Kidney (tissue), 13 donors: ENCODE measurements at regions not wholly inside any gene's neighbourhood (a gene's known extent, or its start where the extent isn't known, plus 50 kb on each side); places are given as distances from the start of the nearest gene placed in this dataset.

Experiments
- DNase-seq, 5 donors: peaks; one replicate each; pipeline ENCODE4 v3.0.0-alpha.2; 2013 to 2020
- FAIRE-seq: peaks from 2 replicates; lab custom pipeline; 2012; peaks lifted over from hg19 to GRCh38; lab: Jason Lieb, UNC
- H3K27ac ChIP-seq, 2 donors: one replicate each; pipeline ENCODE4 v1.7.0; 2013; ENCODE audit warnings: low read depth in 2 of 2, low read length in 2 of 2, inconsistent platforms in 1 of 2
- H3K27me3 ChIP-seq: one replicate; pipeline ENCODE4 v1.7.1; 2013; ENCODE audit warnings: low read length, inconsistent platforms; ENCODE audit not compliant: control insufficient read depth, insufficient read depth
- H3K36me3 ChIP-seq, 3 donors: one replicate each; pipeline versions ENCODE4 v1.7.0 to v1.7.1; 2013; ENCODE audit warnings: low read length in 3 of 3, control low read depth in 1 of 3, inconsistent platforms in 1 of 3; ENCODE audit not compliant: insufficient read depth in 3 of 3, control insufficient read depth in 2 of 3
- H3K4me1 ChIP-seq, 3 donors: one replicate each; pipeline versions ENCODE4 v1.7.0 to v1.7.1; 2013; ENCODE audit warnings: low read length in 3 of 3, inconsistent platforms in 1 of 3, low read depth in 1 of 3; ENCODE audit not compliant: control insufficient read depth in 2 of 3, insufficient read depth in 2 of 3
- H3K4me3 ChIP-seq, 3 donors: one replicate each; pipeline versions ENCODE4 v1.7.0 to v1.8.1; 2013; ENCODE audit warnings: low read length in 3 of 3, control low read depth in 1 of 3, inconsistent platforms in 1 of 3
- H3K9ac ChIP-seq, 3 donors: one replicate each; pipeline versions ENCODE4 v1.7.0 to v1.7.1; 2013; ENCODE audit warnings: low read length in 3 of 3, control low read depth in 1 of 3, inconsistent platforms in 1 of 3
- H3K9me3 ChIP-seq, 3 donors: one replicate each; pipeline versions ENCODE4 v1.7.0 to v1.7.1; 2013; ENCODE audit warnings: low read length in 3 of 3, control low read depth in 1 of 3, inconsistent platforms in 1 of 3; ENCODE audit not compliant: control insufficient read depth in 2 of 3, insufficient read depth in 1 of 3
- intact Hi-C: fragments of 100-400 bp; cut with DNase I; formaldehyde crosslinking; loops from one replicate; pipeline ENCODE4 v1.11.1; 2022
- TF ChIP-seq, protein P1 (sequence below): IDR thresholded peaks from 3 replicates; pipeline ENCODE4 v1.5.1; 2012; ENCODE audit warnings: mild to moderate bottlenecking, moderate library complexity, borderline replicate concordance; ENCODE audit not compliant: insufficient read depth; ENCODE audit errors: extremely low read depth
- donor health status: control.
- donor health status: control.
- donor health status: control.
- donor health status: control.
- donor health status: control.
- donor health status: DM: yes; HTN: yes; CAD: no.
- donor health status: Normal renal cell carcinoma (clear cell type).

DNA sequence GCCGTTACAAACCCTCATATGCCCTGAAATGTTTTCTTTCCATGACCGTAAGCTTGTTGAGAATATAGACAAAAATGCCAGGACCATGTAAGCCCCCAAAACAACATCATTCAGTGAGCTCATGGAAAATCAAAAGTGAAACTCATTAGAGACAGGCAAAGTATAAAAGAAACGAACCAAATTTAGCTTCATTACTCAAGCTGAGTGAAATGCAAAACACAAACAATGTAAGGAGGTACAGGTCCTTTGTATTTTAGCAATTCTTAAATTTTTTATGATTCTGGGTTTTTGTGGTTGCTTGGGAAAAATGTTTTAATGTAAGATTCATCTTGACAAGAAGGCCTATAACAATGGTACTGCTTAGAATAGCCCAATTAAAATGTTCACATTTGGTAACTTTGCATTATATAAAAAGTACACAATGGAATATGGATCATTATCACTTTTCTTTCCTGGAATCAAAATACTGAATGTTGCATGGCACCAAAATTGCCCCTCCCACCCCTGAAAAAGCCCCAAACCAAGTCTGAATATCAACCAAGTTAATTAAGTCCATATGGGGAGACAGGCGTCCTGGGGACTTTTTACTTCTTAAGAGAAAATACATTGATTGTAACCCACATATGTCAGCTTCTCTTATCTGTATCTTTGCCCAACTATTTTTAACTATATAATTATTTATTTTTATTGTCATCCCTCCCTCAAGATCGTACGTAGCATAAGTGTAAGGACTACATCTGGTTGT lies 247.7 kb upstream of the CDIN1 start:
- H3K9me3 ChIP-seq, result peaks cover 0 to 4% (median 0%) of the 10 kb centered on the region in 3 donors
- H3K4me1 ChIP-seq, result no peaks in the 10 kb centered on the region
- peak overlapping the region; percentile 13 to 45 (median 39) for H3K4me3 ChIP-seq
- TF ChIP-seq, protein P1, sequence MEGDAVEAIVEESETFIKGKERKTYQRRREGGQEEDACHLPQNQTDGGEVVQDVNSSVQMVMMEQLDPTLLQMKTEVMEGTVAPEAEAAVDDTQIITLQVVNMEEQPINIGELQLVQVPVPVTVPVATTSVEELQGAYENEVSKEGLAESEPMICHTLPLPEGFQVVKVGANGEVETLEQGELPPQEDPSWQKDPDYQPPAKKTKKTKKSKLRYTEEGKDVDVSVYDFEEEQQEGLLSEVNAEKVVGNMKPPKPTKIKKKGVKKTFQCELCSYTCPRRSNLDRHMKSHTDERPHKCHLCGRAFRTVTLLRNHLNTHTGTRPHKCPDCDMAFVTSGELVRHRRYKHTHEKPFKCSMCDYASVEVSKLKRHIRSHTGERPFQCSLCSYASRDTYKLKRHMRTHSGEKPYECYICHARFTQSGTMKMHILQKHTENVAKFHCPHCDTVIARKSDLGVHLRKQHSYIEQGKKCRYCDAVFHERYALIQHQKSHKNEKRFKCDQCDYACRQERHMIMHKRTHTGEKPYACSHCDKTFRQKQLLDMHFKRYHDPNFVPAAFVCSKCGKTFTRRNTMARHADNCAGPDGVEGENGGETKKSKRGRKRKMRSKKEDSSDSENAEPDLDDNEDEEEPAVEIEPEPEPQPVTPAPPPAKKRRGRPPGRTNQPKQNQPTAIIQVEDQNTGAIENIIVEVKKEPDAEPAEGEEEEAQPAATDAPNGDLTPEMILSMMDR, result no peak
- FAIRE-seq, result no peak
- H3K27ac ChIP-seq, result peak overlapping the region in 1 of 2 donors; percentile 23
- intact Hi-C loops, result no loop called here
- no peaks in the 10 kb centered on the region for H3K36me3 ChIP-seq
- H3K27me3 ChIP-seq, result no peaks in the 10 kb centered on the region
- DNase-seq, result peak in 1 of 5 donors; percentile 45
- H3K9ac ChIP-seq, result no peak overlapping the region

DNA sequence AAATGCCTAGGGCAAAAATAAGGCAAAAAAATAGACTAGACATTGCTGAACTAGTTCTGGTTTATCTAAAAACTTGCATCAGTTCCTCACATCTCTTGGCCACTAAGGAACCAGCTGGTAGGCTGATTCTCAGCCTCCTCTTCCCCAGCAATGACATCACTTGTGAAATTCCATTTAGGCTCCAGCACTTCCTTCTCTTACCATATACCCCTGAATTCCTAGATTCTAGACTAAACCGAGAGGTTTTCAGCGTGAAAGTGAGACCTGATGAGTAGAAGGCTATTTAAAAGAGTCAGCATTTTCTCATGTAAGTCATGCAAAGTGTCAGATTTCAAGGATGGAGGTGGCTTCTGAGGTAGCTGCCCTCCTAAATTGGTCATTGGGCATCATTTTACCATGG lies 247.1 kb upstream of the CDIN1 start:
- TF ChIP-seq, protein P1, result no peak
- no peak for DNase-seq
- peaks cover 0 to 4% (median 0%) of the 10 kb centered on the region in 3 donors for H3K9me3 ChIP-seq
- H3K4me1 ChIP-seq, result no peaks in the 10 kb centered on the region
- no peaks in the 10 kb centered on the region for H3K27me3 ChIP-seq
- no peaks in the 10 kb centered on the region for H3K36me3 ChIP-seq
- FAIRE-seq, result no peak
- H3K4me3 ChIP-seq, result no peak overlapping the region
- H3K9ac ChIP-seq, result no peak overlapping the region
- intact Hi-C loops, result no loop called here
- H3K27ac ChIP-seq, result no peak overlapping the region

DNA sequence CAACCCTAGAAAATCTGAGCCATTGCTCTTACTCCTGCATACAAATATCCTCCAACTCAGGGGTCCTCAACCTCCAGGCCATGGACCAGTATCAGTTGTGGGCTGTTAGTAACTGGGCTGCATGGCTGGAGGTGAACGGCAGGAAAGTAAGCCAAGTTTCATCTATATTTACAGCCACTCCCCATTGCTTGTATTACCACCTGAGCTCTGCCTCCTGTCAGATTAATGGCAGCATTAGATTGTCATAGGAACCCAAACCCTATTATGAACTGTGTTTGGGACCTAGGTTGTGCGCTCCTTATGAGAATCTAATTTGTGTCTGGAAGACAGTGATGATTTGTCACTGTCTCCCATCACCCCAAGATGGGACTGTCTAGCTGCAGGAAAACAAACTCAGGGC lies 246.5 kb upstream of the CDIN1 start:
- Histone ChIP-seq H3K4me3 (no peak overlapping the region), H3K9me3 (peaks cover 0 to 4% (median 0%) of the 10 kb centered on the region in 3 donors), H3K4me1 (no peaks in the 10 kb centered on the region), H3K27me3 (no peaks in the 10 kb centered on the region), H3K36me3 (no peaks in the 10 kb centered on the region), H3K9ac (no peak overlapping the region), H3K27ac (no peak overlapping the region)
- DNase-seq (no peak), FAIRE-seq (no peak)
- TF ChIP-seq, protein P1, result no peak
- intact Hi-C loops, result no loop called here
